Neural cell (in vitro differentiated cells): ENCODE measurements at regions not wholly inside any gene's neighbourhood (a gene's known extent, or its start where the extent isn't known, plus 50 kb on each side); places are given as distances from the start of the nearest gene placed in this dataset.

Experiments
- REST ChIP-seq: IDR thresholded peaks from 2 replicates; pipeline ENCODE4 v1.6.1; 2012; ENCODE audit warnings: borderline replicate concordance
- TF ChIP-seq, protein P1 (sequence below): fragments of 450-650 bp; IDR thresholded peaks from 2 replicates; pipeline ENCODE4 v1.5.1; 2014; ENCODE audit warnings: antibody characterized with exemption, mild to moderate bottlenecking, moderate library complexity; ENCODE audit not compliant: poor library complexity, severe bottlenecking

DNA sequence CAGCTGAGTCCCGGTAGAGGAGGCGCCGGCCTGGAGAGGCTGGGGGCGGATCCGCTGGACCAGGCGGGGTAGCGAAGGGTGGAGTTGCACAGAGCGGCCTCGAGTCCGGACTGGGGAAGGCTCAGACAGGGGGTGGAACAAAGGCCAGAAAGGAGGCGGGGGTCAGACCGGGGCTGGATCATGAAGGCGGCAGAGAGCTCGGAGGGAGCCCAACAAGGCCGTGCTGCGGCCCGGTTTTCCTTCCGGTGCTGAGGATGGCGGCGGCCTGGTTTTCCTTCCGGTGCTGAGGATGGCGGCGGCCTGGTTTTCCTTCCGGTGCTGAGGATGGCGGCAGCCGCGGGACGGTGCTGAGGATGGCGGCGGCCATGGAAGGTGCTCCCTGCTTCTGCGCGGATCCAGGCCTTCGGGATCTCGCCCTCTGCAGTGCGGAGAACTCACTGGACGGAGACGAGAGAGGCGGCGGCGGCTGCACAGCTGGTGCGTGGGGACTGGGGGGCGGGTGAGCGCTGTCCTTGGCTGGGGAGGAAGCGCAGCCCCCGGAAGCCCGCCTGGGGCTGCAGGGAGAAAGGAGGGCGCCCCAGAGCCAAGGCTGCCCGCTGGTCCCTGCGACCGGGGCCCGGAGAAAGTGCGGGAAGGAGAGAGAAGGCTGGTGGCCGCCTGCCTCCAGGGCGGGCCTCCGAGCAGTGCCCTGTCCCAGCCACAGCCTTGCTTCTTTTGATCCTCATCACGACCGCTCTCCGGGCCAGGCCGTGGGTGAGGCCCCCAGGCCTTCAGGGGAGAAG lies 350.4 kb upstream of the B3GAT1 start:
- no peak for TF ChIP-seq REST
- TF ChIP-seq, protein P1, sequence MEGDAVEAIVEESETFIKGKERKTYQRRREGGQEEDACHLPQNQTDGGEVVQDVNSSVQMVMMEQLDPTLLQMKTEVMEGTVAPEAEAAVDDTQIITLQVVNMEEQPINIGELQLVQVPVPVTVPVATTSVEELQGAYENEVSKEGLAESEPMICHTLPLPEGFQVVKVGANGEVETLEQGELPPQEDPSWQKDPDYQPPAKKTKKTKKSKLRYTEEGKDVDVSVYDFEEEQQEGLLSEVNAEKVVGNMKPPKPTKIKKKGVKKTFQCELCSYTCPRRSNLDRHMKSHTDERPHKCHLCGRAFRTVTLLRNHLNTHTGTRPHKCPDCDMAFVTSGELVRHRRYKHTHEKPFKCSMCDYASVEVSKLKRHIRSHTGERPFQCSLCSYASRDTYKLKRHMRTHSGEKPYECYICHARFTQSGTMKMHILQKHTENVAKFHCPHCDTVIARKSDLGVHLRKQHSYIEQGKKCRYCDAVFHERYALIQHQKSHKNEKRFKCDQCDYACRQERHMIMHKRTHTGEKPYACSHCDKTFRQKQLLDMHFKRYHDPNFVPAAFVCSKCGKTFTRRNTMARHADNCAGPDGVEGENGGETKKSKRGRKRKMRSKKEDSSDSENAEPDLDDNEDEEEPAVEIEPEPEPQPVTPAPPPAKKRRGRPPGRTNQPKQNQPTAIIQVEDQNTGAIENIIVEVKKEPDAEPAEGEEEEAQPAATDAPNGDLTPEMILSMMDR, result no peak
